Nephron (organoid): ENCODE measurements at regions not wholly inside any gene's neighbourhood (a gene's known extent, or its start where the extent isn't known, plus 50 kb on each side); places are given as distances from the start of the nearest gene placed in this dataset.

Experiments used
- H3K27ac Mint-ChIP-seq, 3 experiments: 2 replicates each; pipeline ENCODE4 v1.8.0; 2020; ENCODE audit warnings: mixed read lengths in 3 of 3, mild to moderate bottlenecking in 2 of 3, moderate library complexity in 1 of 3
- H3K27me3 Mint-ChIP-seq: 2 replicates; pipeline ENCODE4 v1.8.0; 2021; ENCODE audit warnings: low read depth, mild to moderate bottlenecking, moderate library complexity, mixed read lengths
- H3K36me3 Mint-ChIP-seq: 2 replicates; pipeline ENCODE4 v1.8.0; 2020; ENCODE audit warnings: low read depth, mixed read lengths
- H3K4me1 Mint-ChIP-seq: 2 replicates; pipeline ENCODE4 v1.8.0; 2020; ENCODE audit warnings: mixed read lengths
- H3K4me3 Mint-ChIP-seq, 3 experiments: 2 replicates each; pipeline ENCODE4 v1.8.0; 2020; ENCODE audit warnings: mild to moderate bottlenecking in 3 of 3, mixed read lengths in 3 of 3, moderate library complexity in 2 of 3
- H3K9me3 Mint-ChIP-seq: 2 replicates; pipeline ENCODE4 v1.8.0; 2020; ENCODE audit warnings: mixed read lengths
- TF ChIP-seq, protein P1 (sequence below), 3 experiments: fragments of 200-600 bp; sonication (generic); IDR thresholded peaks; one replicate each; pipeline ENCODE4 v1.5.0; 2021; ENCODE audit warnings: antibody characterized with exemption in 3 of 3; ENCODE audit not compliant: unreplicated experiment in 3 of 3

DNA sequence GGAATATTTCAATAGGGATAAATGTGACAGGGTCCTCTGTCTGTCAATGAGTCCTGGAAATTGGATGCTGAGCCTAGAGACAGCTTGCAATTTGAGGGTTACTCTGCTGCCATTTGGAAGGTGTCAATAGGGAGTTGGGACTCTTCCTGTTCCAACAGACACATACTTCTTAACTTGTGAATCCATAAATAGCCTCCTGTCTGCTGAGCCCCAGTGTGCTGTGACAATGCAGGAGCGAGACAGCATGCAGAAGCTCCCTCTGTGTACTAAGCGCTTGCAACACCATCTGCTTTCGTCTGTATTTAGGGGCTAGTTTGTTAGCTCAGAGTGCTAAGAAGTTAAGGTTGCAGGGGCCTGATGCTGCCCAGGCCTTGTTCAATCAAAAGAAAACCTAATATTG is 58.5 kb upstream of the GPR12 start:
- Mint-ChIP-seq H3K27me3 (peaks cover 3% of the 10 kb centered on the region), H3K27ac (no peak overlapping the region), H3K4me1 (peaks cover 35% of the 10 kb centered on the region)

DNA sequence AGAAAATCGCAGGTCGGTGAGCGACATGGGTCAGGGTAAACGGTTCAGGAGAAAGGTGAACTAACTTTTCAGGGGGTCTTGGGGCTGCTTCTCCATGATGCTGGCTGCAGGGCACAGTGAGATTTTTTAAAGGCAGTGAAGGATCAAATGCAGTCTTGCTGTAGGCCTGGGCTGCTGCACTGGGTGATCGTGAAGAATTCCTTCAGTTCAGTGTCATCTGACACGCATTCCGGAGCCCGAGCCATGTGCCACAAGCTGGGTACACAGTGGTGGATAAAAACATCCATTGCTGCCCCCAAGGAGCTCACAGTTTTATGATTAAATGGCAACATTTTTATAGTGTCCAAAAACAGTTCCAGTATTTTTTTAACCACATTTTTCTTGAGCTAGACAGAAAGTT is 56.3 kb upstream of the GPR12 start:
- TF ChIP-seq, protein P1, sequence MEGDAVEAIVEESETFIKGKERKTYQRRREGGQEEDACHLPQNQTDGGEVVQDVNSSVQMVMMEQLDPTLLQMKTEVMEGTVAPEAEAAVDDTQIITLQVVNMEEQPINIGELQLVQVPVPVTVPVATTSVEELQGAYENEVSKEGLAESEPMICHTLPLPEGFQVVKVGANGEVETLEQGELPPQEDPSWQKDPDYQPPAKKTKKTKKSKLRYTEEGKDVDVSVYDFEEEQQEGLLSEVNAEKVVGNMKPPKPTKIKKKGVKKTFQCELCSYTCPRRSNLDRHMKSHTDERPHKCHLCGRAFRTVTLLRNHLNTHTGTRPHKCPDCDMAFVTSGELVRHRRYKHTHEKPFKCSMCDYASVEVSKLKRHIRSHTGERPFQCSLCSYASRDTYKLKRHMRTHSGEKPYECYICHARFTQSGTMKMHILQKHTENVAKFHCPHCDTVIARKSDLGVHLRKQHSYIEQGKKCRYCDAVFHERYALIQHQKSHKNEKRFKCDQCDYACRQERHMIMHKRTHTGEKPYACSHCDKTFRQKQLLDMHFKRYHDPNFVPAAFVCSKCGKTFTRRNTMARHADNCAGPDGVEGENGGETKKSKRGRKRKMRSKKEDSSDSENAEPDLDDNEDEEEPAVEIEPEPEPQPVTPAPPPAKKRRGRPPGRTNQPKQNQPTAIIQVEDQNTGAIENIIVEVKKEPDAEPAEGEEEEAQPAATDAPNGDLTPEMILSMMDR (IDR thresholded peaks at IDR 0.05; ENCODE audit: unreplicated experiment in 3 of 3): no peak
- Mint-ChIP-seq H3K9me3 (no peaks in the 10 kb centered on the region), H3K27ac (peak overlapping the region in 1 of 3 experiments; percentile 54), H3K4me1 (peaks cover 40% of the 10 kb centered on the region), H3K27me3 (peaks cover 3% of the 10 kb centered on the region), H3K36me3 (no peaks in the 10 kb centered on the region), H3K4me3 (no peak overlapping the region)

More for the DNA sequence above, 58.5 kb upstream of the GPR12 start:
- TF ChIP-seq, protein P1 (IDR thresholded peaks at IDR 0.05; ENCODE audit: unreplicated experiment in 3 of 3): no peak
- H3K4me3 Mint-ChIP-seq: no peak overlapping the region
- no peaks in the 10 kb centered on the region for H3K9me3 Mint-ChIP-seq
- H3K36me3 Mint-ChIP-seq: no peaks in the 10 kb centered on the region

- Mint-ChIP-seq H3K9me3 (no peaks in the 10 kb centered on the region), H3K27me3 (peaks cover 14% of the 10 kb centered on the region), H3K27ac (no peak overlapping the region), H3K4me3 (no peak overlapping the region), H3K36me3 (no peaks in the 10 kb centered on the region), H3K4me1 (peaks cover 45% of the 10 kb centered on the region)
- TF ChIP-seq, protein P1 (IDR thresholded peaks at IDR 0.05; ENCODE audit: unreplicated experiment in 3 of 3): no peak
These were observed 53.4 kb upstream of the GPR12 start for GRCh38 chr13:26813980-26814348.

DNA sequence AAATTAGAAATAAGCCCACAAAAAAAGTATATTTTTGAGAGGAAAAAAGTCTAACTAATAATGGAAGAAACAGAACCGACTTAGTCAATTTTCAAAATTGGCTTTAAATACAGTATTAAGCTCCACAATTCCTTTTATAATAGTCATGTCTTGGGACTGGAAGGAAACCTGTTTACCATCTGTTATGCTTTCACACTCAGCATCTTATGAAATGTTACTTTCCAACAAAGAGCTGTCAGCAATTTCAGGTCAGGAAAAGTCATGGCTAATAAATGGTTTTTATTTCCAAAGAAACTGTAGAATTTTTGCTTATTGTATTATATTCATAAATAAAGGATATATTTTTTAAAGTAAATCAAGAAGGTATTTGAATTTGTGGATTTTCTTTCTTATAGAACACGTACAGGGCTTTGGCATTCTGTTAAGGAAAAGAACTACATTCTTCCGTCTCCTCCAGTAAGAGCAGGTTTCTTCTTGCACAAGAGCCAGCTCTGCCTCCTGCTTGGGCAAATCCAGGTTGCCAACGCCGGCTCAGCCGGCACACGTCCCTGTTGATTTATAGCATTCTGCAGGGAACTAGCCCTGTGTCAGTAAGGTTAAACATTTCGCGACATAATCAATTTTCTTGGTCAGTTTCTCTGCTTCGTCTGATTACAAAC is 52.9 kb upstream of the GPR12 start:
- peaks cover 44% of the 10 kb centered on the region for H3K4me1 Mint-ChIP-seq
- H3K36me3 Mint-ChIP-seq: no peaks in the 10 kb centered on the region
- peaks cover 18% of the 10 kb centered on the region for H3K27me3 Mint-ChIP-seq

DNA sequence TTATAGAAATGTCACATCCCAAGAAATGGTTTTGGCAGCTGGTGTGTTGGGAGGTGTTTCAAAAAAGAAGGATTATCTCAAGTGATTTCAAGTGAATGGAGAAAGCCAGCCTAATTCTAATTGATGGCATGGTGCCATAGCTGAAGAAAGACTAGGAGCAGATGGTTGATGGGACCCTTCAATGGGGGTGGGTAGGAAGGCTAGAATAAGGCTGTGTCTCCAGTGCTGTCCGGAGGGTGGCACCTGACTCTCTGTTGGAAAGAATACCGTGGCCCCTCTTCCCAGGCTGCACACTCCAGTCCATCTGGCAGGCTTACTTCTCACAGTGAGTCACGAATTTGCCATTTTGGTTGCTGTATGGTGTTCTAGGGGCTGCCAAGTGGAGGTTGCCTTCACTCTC is 51.0 kb upstream of the GPR12 start:
- TF ChIP-seq, protein P1 (IDR thresholded peaks at IDR 0.05; ENCODE audit: unreplicated experiment in 3 of 3): no peak
- H3K27ac Mint-ChIP-seq: no peak overlapping the region
- peaks cover 26% of the 10 kb centered on the region for H3K4me1 Mint-ChIP-seq
- peaks cover 22% of the 10 kb centered on the region for H3K27me3 Mint-ChIP-seq
- no peak overlapping the region for H3K4me3 Mint-ChIP-seq
- peaks cover 12% of the 10 kb centered on the region for H3K9me3 Mint-ChIP-seq
- no peaks in the 10 kb centered on the region for H3K36me3 Mint-ChIP-seq

More for the DNA sequence above, 52.9 kb upstream of the GPR12 start:
- TF ChIP-seq, protein P1 (IDR thresholded peaks at IDR 0.05; ENCODE audit: unreplicated experiment in 3 of 3): no peak
- Mint-ChIP-seq H3K9me3 (no peaks in the 10 kb centered on the region), H3K4me3 (no peak overlapping the region), H3K27ac (no peak overlapping the region)
